ENCODE measurements at regions not wholly inside any gene's neighbourhood (a gene's known extent, or its start where the extent isn't known, plus 50 kb on each side); places are given as distances from the start of the nearest gene placed in this dataset.

DNA sequence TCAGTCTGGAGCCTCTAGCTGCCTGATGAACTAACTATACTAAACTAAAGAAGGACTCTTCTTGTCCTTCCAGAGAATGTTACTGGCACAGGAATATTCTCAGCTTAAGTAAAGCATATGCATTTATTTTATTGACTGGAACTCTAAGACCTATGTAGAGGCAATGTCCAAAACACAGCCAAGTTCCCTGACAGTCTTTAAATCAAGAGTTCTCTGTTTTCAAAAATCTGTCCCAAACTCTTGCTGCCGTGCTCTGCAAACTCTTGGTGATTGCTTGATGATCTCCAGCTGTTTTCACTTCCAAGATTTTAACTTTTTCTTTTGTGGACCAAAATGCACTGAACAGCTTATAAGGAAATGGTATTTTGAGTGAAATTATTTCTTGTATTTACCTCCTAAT lies 67.5 kb upstream of the DAAM1 start:
- Histone ChIP-seq H3K4me3 (ENCODE audit: extremely low read depth in 1 of 4, insufficient read depth in 2 of 4, low read depth in 3 of 4, low read length in 4 of 4) (no peak overlapping the region), H3K27ac (ENCODE audit: low read depth, low read length) (no peak overlapping the region), H2AFZ (ENCODE audit: low read length) (no peak overlapping the region), H3K23ac (ENCODE audit: insufficient read length) (no peak overlapping the region), H3K23me2 (ENCODE audit: low read depth, low read length) (no peaks in the 10 kb centered on the region), H3K4me2 (ENCODE audit: insufficient read depth in 1 of 2, low read depth in 2 of 2, low read length in 2 of 2) (no peak overlapping the region), H4K20me1 (replicated peaks in 1 of 2; ENCODE audit: control insufficient read depth in 1 of 2, insufficient read depth in 2 of 2, low read length in 2 of 2) (no peaks in the 10 kb centered on the region), H3K79me1 (ENCODE audit: low read depth, low read length) (no peaks in the 10 kb centered on the region), H3K36me3 (ENCODE audit: control insufficient read depth in 2 of 4, insufficient read depth in 4 of 4, low read length in 3 of 4) (no peaks in the 10 kb centered on the region), H2BK12ac (ENCODE audit: low read depth, low read length) (no peak overlapping the region), H3K9ac (replicated peaks in 1 of 4; ENCODE audit: extremely low read depth in 1 of 4, low read depth in 3 of 4, low read length in 3 of 4) (no peak overlapping the region), H3K4ac (replicated peaks; ENCODE audit: insufficient read length, low read depth, low read length) (no peak overlapping the region), H3K4me1 (replicated peaks in 1 of 4; ENCODE audit: control insufficient read depth in 3 of 4, insufficient read depth in 4 of 4, low read length in 3 of 4) (no peaks in the 10 kb centered on the region), H2BK15ac (ENCODE audit: low read length) (no peak overlapping the region), H3K56ac (replicated peaks; ENCODE audit: insufficient read length, low read depth, low read length) (no peak overlapping the region), H3K14ac (ENCODE audit: insufficient read length) (no peak overlapping the region), H3K9me3 (ENCODE audit: insufficient read depth in 2 of 2, low read depth in 1 of 2, low read length in 1 of 2) (no peaks in the 10 kb centered on the region), H3K27me3 (replicated peaks in 1 of 4; ENCODE audit: control insufficient read depth in 3 of 4, extremely low read depth in 1 of 4, insufficient read depth in 3 of 4, low read length in 3 of 4) (no peaks in the 10 kb centered on the region), H4K8ac (ENCODE audit: extremely low read depth, insufficient read depth, low read length) (no peak overlapping the region), H4K5ac (ENCODE audit: insufficient read length, low read depth, low read length) (no peak overlapping the region), H2AK5ac (ENCODE audit: low read depth, low read length) (no peak overlapping the region), H2BK120ac (replicated peaks; ENCODE audit: low read depth, low read length) (no peak overlapping the region), H3K18ac (ENCODE audit: extremely low read depth, low read length) (no peak overlapping the region), H4K91ac (replicated peaks; ENCODE audit: insufficient read length, low read length) (no peak overlapping the region), H2BK20ac (ENCODE audit: low read length) (no peak overlapping the region), H2BK5ac (ENCODE audit: low read depth, low read length) (no peak overlapping the region), H3K79me2 (ENCODE audit: control insufficient read depth in 1 of 2, insufficient read depth in 2 of 2, low read length in 2 of 2) (no peaks in the 10 kb centered on the region)
- TF ChIP-seq SAP30 (IDR thresholded peaks at IDR 0.05; ENCODE audit: insufficient read depth, insufficient replicate concordance, low read length), result no peak
- no peak for TF ChIP-seq KDM5A (IDR thresholded peaks at IDR 0.05; ENCODE audit: low read length)
- TF ChIP-seq, protein P1, sequence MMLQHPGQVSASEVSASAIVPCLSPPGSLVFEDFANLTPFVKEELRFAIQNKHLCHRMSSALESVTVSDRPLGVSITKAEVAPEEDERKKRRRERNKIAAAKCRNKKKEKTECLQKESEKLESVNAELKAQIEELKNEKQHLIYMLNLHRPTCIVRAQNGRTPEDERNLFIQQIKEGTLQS (IDR thresholded peaks at IDR 0.05; ENCODE audit: insufficient read depth, low read depth, low read length), result no peak
- no peak for TF ChIP-seq NRF1 (IDR thresholded peaks at IDR 0.05; ENCODE audit: low read depth, low read length)
- TF ChIP-seq KDM1A (IDR thresholded peaks at IDR 0.05; ENCODE audit: borderline replicate concordance, low read length), result no peak
- no peak for TF ChIP-seq PHF8 (conservative IDR thresholded peaks at IDR 0.05; ENCODE audit: low read depth, low read length)
- TF ChIP-seq CBX8 (IDR thresholded peaks at IDR 0.05; ENCODE audit: borderline replicate concordance, low read depth, low read length), result no peak
- no peak for TF ChIP-seq TBP (IDR thresholded peaks at IDR 0.05; ENCODE audit: low read depth, low read length)
- no peak for TF ChIP-seq BRCA1 (IDR thresholded peaks at IDR 0.05; ENCODE audit: low read depth, low read length)
- CTCF ChIA-PET (ENCODE audit: partially characterized antibody), result interaction anchor here (0.8 to 7.4 kb wide), 8 partner anchors 10 to 482 kb away, joined by 3 to 66 read pairs (median 4); partner anchors contain the start of gene DAAM1
- POLR2A ChIA-PET (ENCODE audit: partially characterized antibody), result no interaction called here
- 82% methylated on average over 1 of the region's 1 CpG; no CpG with 5 or more reads in 1 of the 2 experiments for WGBS, 2 experiments (ENCODE audit: extremely low coverage in 1 of 2, insufficient coverage in 1 of 2, insufficient read length in 1 of 2, insufficient replicate concordance in 2 of 2, low coverage in 1 of 2, low lambda C conversion rate in 2 of 2, missing lambda C conversion rate in 1 of 2)
- DNase-seq (ENCODE audit: low read depth in 1 of 2, low spot score in 2 of 2) (no peak), FAIRE-seq (no peak)
